GM23338 (cell line): ENCODE measurements at regions not wholly inside any gene's neighbourhood (a gene's known extent, or its start where the extent isn't known, plus 50 kb on each side); places are given as distances from the start of the nearest gene placed in this dataset.
"Not testable (repeated sequence)": the region's sequence is repeated elsewhere in the genome, so short reads cannot be mapped to it uniquely, and the experiment has no call there.

Experiments
- ATAC-seq: fragments of 200-7000 bp; cut with Tn5 transposase; 3 replicates; pipeline ENCODE4 v1.9.1; 2020
- DNase-seq: peaks from one replicate; pipeline ENCODE4 v3.0.0-alpha.2; 2015; ENCODE audit warnings: low spot score
- H2AFZ ChIP-seq: fragments of 200-600 bp; sonication (generic); 2 replicates; pipeline ENCODE4 v1.8.0; 2016; ENCODE audit warnings: antibody characterized with exemption, mild to moderate bottlenecking, moderate library complexity
- H3F3A ChIP-seq: fragments of 200-600 bp; sonication (generic); replicated peaks from 2 replicates; pipeline ENCODE4 v1.8.0; 2017; ENCODE audit warnings: antibody characterized with exemption, mixed run types, low read depth
- H3K27ac ChIP-seq: fragments of 200-600 bp; sonication (generic); 2 replicates; pipeline ENCODE4 v1.6.1; 2016; ENCODE audit warnings: low read depth
- H3K27me3 ChIP-seq: fragments of 200-600 bp; sonication (generic); 2 replicates; pipeline ENCODE4 v1.8.0; 2016; ENCODE audit warnings: mild to moderate bottlenecking, mixed run types, moderate library complexity; ENCODE audit not compliant: insufficient read depth
- H3K36me3 ChIP-seq: fragments of 200-600 bp; sonication (generic); 2 replicates; pipeline ENCODE4 v1.8.0; 2016; ENCODE audit warnings: mild to moderate bottlenecking; ENCODE audit not compliant: insufficient read depth
- H3K4me1 ChIP-seq: fragments of 200-600 bp; sonication (generic); 2 replicates; pipeline ENCODE4 v1.8.0; 2016; ENCODE audit warnings: mild to moderate bottlenecking, moderate library complexity; ENCODE audit not compliant: insufficient read depth
- H3K4me2 ChIP-seq: fragments of 200-600 bp; sonication (generic); 2 replicates; pipeline ENCODE4 v1.7.1; 2017; ENCODE audit warnings: mixed run types
- H3K4me3 ChIP-seq: fragments of 200-600 bp; sonication (generic); 2 replicates; pipeline ENCODE4 v1.6.1; 2016; ENCODE audit warnings: mixed run types
- H3K79me2 ChIP-seq: fragments of 200-600 bp; sonication (generic); replicated peaks from 2 replicates; pipeline ENCODE4 v1.8.0; 2017; ENCODE audit warnings: mild to moderate bottlenecking; ENCODE audit not compliant: insufficient read depth
- H3K9me2 ChIP-seq: fragments of 200-600 bp; sonication (generic); 2 replicates; pipeline ENCODE4 v1.8.0; 2017; ENCODE audit not compliant: insufficient read depth
- H4K20me1 ChIP-seq: fragments of 200-600 bp; sonication (generic); replicated peaks from 2 replicates; pipeline ENCODE4 v1.8.0; 2017; ENCODE audit warnings: mild to moderate bottlenecking; ENCODE audit not compliant: insufficient read depth
- H3K27ac Mint-ChIP-seq: 2 replicates; pipeline ENCODE4 v1.8.0; 2020; ENCODE audit warnings: inconsistent platforms, mild to moderate bottlenecking, moderate library complexity, mixed read lengths
- H3K27me3 Mint-ChIP-seq: 3 replicates; pipeline ENCODE4 v1.8.0; 2022; ENCODE audit warnings: low read depth, mild to moderate bottlenecking, moderate library complexity, mixed read lengths, inconsistent platforms; ENCODE audit not compliant: insufficient read depth, poor library complexity
- H3K36me3 Mint-ChIP-seq: 3 replicates; pipeline ENCODE4 v1.8.0; 2021; ENCODE audit warnings: low read depth, mild to moderate bottlenecking, inconsistent platforms, moderate library complexity, mixed read lengths
- H3K4me1 Mint-ChIP-seq: 3 replicates; pipeline ENCODE4 v1.8.0; 2020; ENCODE audit warnings: mild to moderate bottlenecking, inconsistent platforms, mixed read lengths
- H3K4me3 Mint-ChIP-seq: 3 replicates; pipeline ENCODE4 v1.8.0; 2021; ENCODE audit warnings: moderate library complexity, mild to moderate bottlenecking, inconsistent platforms, mixed read lengths
- H3K9me3 Mint-ChIP-seq: 3 replicates; pipeline ENCODE4 v1.8.0; 2020; ENCODE audit warnings: moderate library complexity, mild to moderate bottlenecking, inconsistent platforms, mixed read lengths
- CREB1 ChIP-seq: fragments of 250-450 bp; sonication (Bioruptor Pico); IDR thresholded peaks from 2 replicates; pipeline ENCODE4 v1.5.0; 2020; ENCODE audit warnings: low read depth, mild to moderate bottlenecking, moderate library complexity
- EZH2 ChIP-seq: fragments of 200-600 bp; sonication (generic); IDR thresholded peaks from one replicate; pipeline ENCODE4 v1.8.0; 2017; ENCODE audit warnings: antibody characterized with exemption, mild to moderate bottlenecking, low read depth; ENCODE audit not compliant: unreplicated experiment
- NANOG ChIP-seq: IDR thresholded peaks from 2 replicates; pipeline ENCODE4 v1.6.1; 2016; ENCODE audit warnings: antibody characterized with exemption, borderline replicate concordance

DNA sequence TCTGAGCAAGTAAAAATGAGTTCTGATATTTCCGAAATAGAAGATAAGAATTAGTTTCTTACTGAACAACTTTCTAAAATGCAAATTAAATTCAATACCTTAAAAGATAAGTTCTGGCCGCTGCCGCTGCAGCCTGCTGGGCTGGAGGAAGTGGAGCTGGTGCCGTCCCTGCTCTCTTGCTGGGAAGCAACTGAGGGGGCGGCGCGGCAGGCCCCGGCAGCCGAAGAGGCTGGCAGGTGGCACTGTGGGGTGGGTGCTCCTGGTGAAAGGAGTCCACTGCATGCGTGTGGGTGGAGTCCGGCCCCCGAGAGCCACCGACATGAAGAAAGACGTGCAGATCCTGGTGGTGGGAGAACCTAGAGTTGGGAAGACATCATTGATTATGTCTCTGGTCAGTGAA is 89.5 kb upstream of the ZNF519 start:
- H3K27ac Mint-ChIP-seq, result no peak overlapping the region
- H2AFZ ChIP-seq, result no peak overlapping the region
- no peak overlapping the region for H3K4me2 ChIP-seq
- H3K79me2 ChIP-seq, result no peaks in the 10 kb centered on the region
- H3K9me3 Mint-ChIP-seq, result peaks cover 42% of the 10 kb centered on the region
- no peak for DNase-seq
- no peak overlapping the region for H3K27ac ChIP-seq
- H3K4me1 ChIP-seq, result no peaks in the 10 kb centered on the region
- TF ChIP-seq NANOG (no peak), CREB1 (CRISPR knock-in tag) (no peak), EZH2 (no peak)
- H4K20me1 ChIP-seq, result no peaks in the 10 kb centered on the region
- H3K27me3 ChIP-seq, result no peaks in the 10 kb centered on the region
- no peaks in the 10 kb centered on the region for H3K9me2 ChIP-seq
- H3K36me3 Mint-ChIP-seq, result peaks cover 24% of the 10 kb centered on the region; the same call in 2 of the 3 replicates
- no peaks in the 10 kb centered on the region for H3K27me3 Mint-ChIP-seq
- H3K4me1 Mint-ChIP-seq, result no peaks in the 10 kb centered on the region
- H3K4me3 Mint-ChIP-seq, result no peak overlapping the region
- H3K4me3 ChIP-seq, result no peak overlapping the region
- ATAC-seq, result no peak
- H3K36me3 ChIP-seq, result peaks cover 4% of the 10 kb centered on the region; the same call in 1 of the 2 replicates
- no peaks in the 10 kb centered on the region for H3F3A ChIP-seq

DNA sequence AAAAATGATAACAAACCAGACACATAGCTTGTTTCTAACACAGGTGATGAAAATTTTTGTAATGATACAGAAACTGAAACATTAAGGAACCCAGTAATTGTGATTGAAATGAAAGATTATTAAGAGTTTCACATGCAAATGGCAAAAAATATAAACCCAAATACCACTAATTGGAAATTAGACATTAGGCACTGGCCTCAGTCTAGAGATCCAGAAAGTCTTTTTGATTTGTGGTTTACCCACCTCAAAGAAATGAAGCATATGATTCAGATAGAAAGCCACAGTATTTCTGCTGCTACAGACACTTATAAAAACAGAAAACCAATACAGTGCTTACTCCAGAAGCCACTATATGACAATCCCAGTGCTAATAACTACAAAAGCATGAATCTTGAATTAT is 83.7 kb upstream of the ZNF519 start:
- H3K27ac ChIP-seq, H3K27me3 Mint-ChIP-seq, H2AFZ ChIP-seq, H3K4me2 ChIP-seq, H3K36me3 ChIP-seq, H3K79me2 ChIP-seq, H3K27me3 ChIP-seq, H3F3A ChIP-seq, ATAC-seq, H3K36me3 Mint-ChIP-seq, H4K20me1 ChIP-seq, H3K9me2 ChIP-seq, H3K4me1 Mint-ChIP-seq, H3K4me3 Mint-ChIP-seq, DNase-seq, H3K4me1 ChIP-seq, H3K4me3 ChIP-seq, H3K27ac Mint-ChIP-seq: not testable (repeated sequence)
- H3K9me3 Mint-ChIP-seq, result peaks cover 27% of the 10 kb centered on the region

DNA sequence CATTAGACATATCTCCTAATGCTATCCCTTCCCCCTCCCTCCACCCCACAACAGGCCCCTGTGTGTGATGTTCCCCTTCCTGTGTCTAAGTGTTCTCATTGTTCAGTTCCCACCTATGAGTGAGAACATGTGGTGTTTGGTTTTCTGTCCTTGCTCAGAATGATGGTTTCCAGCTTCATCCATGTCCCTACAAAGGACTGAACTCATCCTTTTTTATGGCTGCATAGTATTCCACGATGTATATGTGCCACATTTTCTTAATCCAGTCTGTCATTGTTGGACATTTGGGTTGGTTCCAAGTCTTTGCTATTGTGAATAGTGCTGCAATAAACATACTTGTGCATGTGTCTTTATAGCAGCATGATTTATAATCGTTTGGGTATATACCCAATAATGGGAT is 71.2 kb upstream of the ZNF519 start:
- not testable (repeated sequence) for H3K4me2 ChIP-seq, DNase-seq, H3K4me3 Mint-ChIP-seq, H3K27me3 Mint-ChIP-seq, H3K27ac ChIP-seq, H4K20me1 ChIP-seq, H3K4me1 Mint-ChIP-seq, H3K27me3 ChIP-seq, ATAC-seq, H2AFZ ChIP-seq, H3K79me2 ChIP-seq, H3K36me3 ChIP-seq, H3K36me3 Mint-ChIP-seq, H3K27ac Mint-ChIP-seq, H3K4me3 ChIP-seq, H3K9me2 ChIP-seq, H3F3A ChIP-seq, H3K4me1 ChIP-seq
- H3K9me3 Mint-ChIP-seq, result peaks cover 46% of the 10 kb centered on the region

DNA sequence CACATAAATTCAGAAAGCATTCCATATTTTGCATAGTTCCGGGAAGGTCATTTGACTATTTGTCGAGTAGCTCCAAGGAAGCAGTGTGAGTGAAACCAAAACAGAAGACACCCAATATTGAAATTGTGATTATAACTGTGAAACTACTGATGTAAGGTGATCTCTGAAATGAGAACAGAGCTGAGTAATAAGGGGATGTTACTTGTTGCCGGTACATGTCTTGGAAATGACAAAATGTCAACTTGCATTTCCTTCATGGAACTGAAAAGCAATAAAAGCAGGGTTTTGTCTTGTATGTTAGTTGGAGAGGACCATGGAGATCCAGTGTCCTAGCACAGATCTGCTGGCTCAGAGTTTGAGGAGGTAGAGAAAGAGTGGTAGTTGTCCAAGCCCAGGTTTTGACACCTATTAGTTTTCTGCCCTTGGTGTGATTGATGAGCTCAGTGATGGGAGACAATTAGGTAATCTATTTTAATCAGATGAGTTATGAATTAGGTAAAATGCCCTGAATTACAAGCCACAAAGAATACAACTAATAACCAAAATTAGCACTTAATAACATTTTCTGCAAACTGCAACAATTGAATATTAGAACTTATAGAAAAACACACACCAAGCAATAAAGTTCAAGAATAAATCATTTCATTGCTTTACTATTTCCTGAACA is 58.7 kb upstream of the ZNF519 start:
- H3K4me1 ChIP-seq, DNase-seq, H3K27ac Mint-ChIP-seq, H3F3A ChIP-seq, H3K27me3 Mint-ChIP-seq, H3K27me3 ChIP-seq, H3K4me3 Mint-ChIP-seq, H3K9me2 ChIP-seq, H2AFZ ChIP-seq, H3K79me2 ChIP-seq, H3K36me3 ChIP-seq, H3K4me2 ChIP-seq, H3K4me3 ChIP-seq, H3K27ac ChIP-seq, H3K4me1 Mint-ChIP-seq, H3K36me3 Mint-ChIP-seq, H4K20me1 ChIP-seq, ATAC-seq: not testable (repeated sequence)
- H3K9me3 Mint-ChIP-seq, result peaks cover 28% of the 10 kb centered on the region
